B cell (primary cell): ENCODE measurements at regions not wholly inside any gene's neighbourhood (a gene's known extent, or its start where the extent isn't known, plus 50 kb on each side); places are given as distances from the start of the nearest gene placed in this dataset.

Experiments used
- CTCF ChIP-seq: fragments of 200-600 bp; IDR thresholded peaks from one replicate; pipeline ENCODE4 v1.8.0; 2022; ENCODE audit warnings: antibody characterized with exemption, mild to moderate bottlenecking
- EZH2 ChIP-seq: IDR thresholded peaks from 2 replicates; pipeline ENCODE4 v1.6.1; 2012; ENCODE audit warnings: borderline replicate concordance, low read depth, mild to moderate bottlenecking, moderate library complexity, low read length; ENCODE audit not compliant: insufficient read depth, poor library complexity, severe bottlenecking

GRCh38 chr3:68239542-68239941 lies 585.1 kb upstream of the SUCLG2 start:
- TF ChIP-seq CTCF (no peak), EZH2 (no peak)
